ENCODE measurements at regions not wholly inside any gene's neighbourhood (a gene's known extent, or its start where the extent isn't known, plus 50 kb on each side); places are given as distances from the start of the nearest gene placed in this dataset.

DNA sequence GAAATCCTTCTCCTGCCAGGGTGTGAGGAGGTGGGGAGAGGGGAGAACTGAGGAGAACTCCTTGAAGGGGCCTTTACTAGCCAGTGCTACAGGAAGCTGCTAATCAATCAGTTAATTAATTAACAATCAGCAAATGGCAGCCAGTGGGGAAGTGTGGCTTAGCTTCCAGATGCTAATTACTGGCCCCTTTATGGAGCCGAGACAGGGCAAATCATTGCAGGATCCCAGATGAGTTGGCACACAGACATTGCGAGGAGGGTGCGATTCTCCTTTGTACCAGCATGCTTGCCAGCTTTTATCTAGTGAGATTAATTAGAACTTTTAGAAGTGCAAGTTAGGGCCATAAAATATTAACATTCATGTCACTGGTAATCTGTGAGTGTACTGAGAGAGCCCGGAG, 84.0 kb downstream of the XRCC2 start:
- TF ChIP-seq, protein P1, sequence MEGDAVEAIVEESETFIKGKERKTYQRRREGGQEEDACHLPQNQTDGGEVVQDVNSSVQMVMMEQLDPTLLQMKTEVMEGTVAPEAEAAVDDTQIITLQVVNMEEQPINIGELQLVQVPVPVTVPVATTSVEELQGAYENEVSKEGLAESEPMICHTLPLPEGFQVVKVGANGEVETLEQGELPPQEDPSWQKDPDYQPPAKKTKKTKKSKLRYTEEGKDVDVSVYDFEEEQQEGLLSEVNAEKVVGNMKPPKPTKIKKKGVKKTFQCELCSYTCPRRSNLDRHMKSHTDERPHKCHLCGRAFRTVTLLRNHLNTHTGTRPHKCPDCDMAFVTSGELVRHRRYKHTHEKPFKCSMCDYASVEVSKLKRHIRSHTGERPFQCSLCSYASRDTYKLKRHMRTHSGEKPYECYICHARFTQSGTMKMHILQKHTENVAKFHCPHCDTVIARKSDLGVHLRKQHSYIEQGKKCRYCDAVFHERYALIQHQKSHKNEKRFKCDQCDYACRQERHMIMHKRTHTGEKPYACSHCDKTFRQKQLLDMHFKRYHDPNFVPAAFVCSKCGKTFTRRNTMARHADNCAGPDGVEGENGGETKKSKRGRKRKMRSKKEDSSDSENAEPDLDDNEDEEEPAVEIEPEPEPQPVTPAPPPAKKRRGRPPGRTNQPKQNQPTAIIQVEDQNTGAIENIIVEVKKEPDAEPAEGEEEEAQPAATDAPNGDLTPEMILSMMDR (conservative IDR thresholded peaks at IDR 0.05; ENCODE audit: low read length) = no peak
- no peak for TF ChIP-seq EZH2phosphoT487 (IDR thresholded peaks at IDR 0.05; ENCODE audit: borderline replicate concordance)

Data from Loucy (cell line).